Astrocyte of the cerebellum (primary cell): ENCODE measurements at regions not wholly inside any gene's neighbourhood (a gene's known extent, or its start where the extent isn't known, plus 50 kb on each side); places are given as distances from the start of the nearest gene placed in this dataset.

Source experiments
- DNase-seq: peaks from one replicate; pipeline ENCODE4 v3.0.0-alpha.2; 2011; ENCODE audit warnings: low read depth
- H3K4me3 ChIP-seq: 2 replicates; pipeline ENCODE4 v1.5.1; 2011; ENCODE audit warnings: mild to moderate bottlenecking, low read depth, low read length, moderate library complexity
- in situ Hi-C: cut with HindIII; loops from 2 replicates; pipeline ENCODE4 v1.10.0; 2017; ENCODE audit warnings: low sequenced_read_pairs
- TF ChIP-seq, protein P1 (sequence below): IDR thresholded peaks from 2 replicates; pipeline ENCODE4 v1.5.1; 2012; ENCODE audit warnings: low read length, low read depth, moderate library complexity, mild to moderate bottlenecking; ENCODE audit errors: missing control alignments

DNA sequence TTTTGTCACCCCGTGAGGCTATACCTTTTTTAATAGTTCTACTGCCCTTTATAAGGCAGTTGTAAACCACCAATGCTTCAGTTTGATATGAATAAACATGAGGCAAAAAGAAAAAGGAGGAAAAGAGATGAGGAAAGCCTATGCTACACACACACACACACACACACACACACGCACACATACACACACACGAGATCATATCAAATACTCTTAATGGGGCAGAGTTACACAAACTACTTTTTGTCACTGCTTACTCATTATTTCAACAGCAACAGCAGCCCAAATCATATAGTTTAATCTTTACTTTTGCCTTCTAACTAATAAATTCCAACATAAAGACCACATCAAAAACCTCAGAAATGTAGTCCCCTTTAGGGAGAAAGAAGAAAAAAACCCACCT, 116.8 kb upstream of the PAM start:
- H3K4me3 ChIP-seq = no peak overlapping the region
- TF ChIP-seq, protein P1, sequence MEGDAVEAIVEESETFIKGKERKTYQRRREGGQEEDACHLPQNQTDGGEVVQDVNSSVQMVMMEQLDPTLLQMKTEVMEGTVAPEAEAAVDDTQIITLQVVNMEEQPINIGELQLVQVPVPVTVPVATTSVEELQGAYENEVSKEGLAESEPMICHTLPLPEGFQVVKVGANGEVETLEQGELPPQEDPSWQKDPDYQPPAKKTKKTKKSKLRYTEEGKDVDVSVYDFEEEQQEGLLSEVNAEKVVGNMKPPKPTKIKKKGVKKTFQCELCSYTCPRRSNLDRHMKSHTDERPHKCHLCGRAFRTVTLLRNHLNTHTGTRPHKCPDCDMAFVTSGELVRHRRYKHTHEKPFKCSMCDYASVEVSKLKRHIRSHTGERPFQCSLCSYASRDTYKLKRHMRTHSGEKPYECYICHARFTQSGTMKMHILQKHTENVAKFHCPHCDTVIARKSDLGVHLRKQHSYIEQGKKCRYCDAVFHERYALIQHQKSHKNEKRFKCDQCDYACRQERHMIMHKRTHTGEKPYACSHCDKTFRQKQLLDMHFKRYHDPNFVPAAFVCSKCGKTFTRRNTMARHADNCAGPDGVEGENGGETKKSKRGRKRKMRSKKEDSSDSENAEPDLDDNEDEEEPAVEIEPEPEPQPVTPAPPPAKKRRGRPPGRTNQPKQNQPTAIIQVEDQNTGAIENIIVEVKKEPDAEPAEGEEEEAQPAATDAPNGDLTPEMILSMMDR = no peak
- in situ Hi-C loops = no loop called here
- no peak for DNase-seq

DNA sequence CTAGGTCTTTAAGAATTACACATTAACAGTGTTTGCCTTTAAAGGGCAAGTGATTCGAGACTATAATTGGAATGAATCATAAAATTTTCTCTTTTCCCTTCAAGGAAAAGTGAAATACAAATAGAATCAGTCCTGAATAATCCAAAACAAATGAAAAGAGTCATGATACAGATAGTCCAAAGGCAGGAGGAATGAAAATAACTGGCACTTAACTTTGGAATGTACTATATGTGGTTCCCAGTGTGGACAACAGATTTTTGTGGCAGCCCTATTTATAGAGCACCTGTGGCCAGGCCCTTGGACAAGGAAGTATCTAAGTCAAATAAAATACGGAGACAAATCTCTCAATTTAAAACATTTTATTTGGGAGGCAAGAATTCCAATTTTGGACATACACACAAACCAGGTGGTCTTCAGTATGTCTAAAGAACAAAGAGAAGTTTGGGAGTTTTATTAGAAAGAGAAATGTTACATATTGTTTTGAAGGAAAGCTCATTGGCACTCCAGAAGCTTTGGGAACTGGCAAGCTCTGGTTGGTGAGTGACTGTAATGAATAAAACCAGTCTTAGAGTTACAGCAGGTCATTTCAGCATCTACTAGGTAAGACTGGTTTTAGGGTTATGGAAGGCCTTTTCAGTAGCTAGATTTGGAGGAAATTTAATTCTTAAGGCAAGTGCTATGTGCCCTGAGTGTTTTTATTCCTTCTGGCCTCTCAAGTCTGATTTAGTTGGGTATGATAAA, 116.0 kb upstream of the PAM start:
- TF ChIP-seq, protein P1 = no peak
- DNase-seq = no peak
- in situ Hi-C loops = no loop called here
- H3K4me3 ChIP-seq = no peak overlapping the region

DNA sequence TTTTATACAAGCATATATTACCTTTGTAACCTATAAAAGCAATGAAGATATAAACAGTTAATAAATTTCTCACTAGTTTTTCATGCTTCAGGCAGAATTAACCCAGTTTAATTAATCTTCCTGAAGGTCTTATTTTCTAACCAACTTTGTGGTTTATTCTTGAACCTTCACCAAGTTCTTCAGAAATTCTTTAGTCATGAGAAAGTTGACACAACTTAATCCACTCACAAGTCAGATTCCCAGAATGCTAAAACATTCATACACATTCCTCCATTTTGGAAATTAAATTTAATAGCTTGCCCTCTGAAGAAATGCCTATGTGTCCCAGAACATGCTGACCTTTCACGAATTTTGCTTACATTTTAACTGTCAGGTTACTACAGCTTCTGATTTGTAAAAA, 105.4 kb upstream of the PAM start:
- in situ Hi-C loops = no loop called here
- peak; percentile 72 for DNase-seq
- TF ChIP-seq, protein P1 = no peak
- no peak overlapping the region for H3K4me3 ChIP-seq

DNA sequence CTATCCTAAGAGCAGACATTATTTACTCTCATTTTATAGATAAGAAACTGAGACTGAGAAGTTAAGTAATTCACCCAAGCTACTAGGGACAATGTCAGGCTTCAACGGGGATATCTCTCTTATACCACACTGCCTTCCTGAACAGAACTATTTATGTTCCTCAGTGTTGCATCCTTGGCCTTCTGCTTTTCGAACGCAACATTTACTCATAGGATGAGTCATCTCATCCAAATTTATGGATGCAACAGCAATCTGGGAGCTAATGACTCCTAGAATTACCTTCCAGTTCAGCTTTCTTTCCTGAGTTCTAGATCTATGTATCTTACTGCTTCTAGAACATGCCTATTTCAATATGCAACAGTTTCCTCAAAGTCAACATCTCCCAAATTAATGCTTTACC, 103.6 kb upstream of the PAM start:
- H3K4me3 ChIP-seq = no peak overlapping the region
- TF ChIP-seq, protein P1 = no peak
- no peak for DNase-seq
- in situ Hi-C loops = no loop called here

DNA sequence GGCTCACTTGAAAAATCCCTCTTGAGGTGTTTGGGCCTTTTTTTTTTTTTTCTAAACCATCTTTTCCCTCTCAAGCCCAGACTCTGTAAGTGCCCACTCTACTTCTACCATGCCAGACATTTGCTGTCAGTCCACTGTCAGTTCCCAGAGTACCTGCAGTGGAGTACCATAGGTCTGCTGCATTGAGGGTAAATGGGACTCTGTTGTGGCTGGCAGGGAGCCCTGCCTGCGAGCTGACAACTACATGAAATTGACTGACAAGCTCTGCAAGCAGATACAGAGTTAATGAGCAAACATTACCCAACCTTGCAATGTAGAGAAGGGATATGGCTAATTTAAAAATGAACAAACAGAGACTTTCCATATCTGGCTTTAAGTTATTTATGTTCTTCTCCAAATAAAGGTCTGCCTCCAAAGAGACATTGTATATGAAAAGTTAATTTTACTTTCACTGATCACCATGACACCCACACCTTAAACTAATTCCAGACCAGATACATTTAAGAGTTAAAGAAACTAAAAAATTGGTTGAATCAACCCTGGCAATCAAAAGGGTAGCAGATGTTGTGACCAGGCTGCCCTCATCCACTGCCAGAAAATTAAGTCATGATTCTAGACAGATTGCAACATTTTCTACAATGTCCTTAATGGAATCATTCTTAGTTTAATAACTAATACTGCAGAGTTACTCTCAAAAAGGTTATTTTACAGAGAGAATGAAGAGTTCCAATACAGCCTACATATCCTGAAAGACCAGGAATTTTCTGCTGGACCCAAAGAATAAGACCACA, 100.4 kb upstream of the PAM start:
- TF ChIP-seq, protein P1 = no peak
- no peak for DNase-seq
- no peak overlapping the region for H3K4me3 ChIP-seq
- in situ Hi-C loops = no loop called here

DNA sequence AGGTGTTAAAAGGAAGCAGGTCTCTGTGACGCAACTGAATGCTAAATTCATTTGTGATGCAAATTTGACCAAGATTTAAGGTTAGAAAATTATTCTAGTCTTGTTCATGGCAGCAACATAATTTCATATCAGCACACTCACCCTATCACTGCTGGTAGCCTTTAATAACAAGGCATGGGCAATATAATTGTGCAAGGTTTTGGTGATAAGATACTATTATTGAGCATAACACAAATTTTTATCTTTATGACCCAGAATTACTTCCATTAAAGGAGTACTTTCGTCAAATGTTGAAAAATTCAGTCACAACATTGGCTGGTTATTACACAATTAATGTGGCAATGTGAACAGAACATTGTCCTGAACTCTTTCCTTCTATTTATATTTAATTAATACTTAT, 96.0 kb upstream of the PAM start:
- TF ChIP-seq, protein P1 = no peak
- in situ Hi-C loops = no loop called here
- DNase-seq = no peak
- H3K4me3 ChIP-seq = no peak overlapping the region
